ENCODE measurements at regions not wholly inside any gene's neighbourhood (a gene's known extent, or its start where the extent isn't known, plus 50 kb on each side); places are given as distances from the start of the nearest gene placed in this dataset.

GRCh38 chr6:99120641-99121040, 172.9 kb upstream of the FBXL4 start:
- no peaks in the 10 kb centered on the region for H3K4me1 ChIP-seq (ENCODE audit: control insufficient read depth, insufficient read depth, low read length, poor library complexity, severe bottlenecking)
- no peak for DNase-seq
- no peaks in the 10 kb centered on the region for H3K36me3 ChIP-seq (ENCODE audit: control insufficient read depth, insufficient read depth, low read length)
- ATAC-seq (ENCODE audit: low read depth in 2 of 2) = no peak
- H3K4me1 Mint-ChIP-seq = no peaks in the 10 kb centered on the region
- no peaks in the 10 kb centered on the region for H3K9me3 ChIP-seq (ENCODE audit: control insufficient read depth in 2 of 2, low read length in 2 of 2)
- H3K4me3 Mint-ChIP-seq = no peak overlapping the region
- H3K27me3 Mint-ChIP-seq = no peaks in the 10 kb centered on the region
- H3K27ac Mint-ChIP-seq = no peak overlapping the region
- H3K9me3 Mint-ChIP-seq = peaks cover 0 to 7% (median 0%) of the 10 kb centered on the region in 7 donors
- no peak overlapping the region for H3K27ac ChIP-seq (ENCODE audit: insufficient read depth, low read length, poor library complexity, severe bottlenecking)
- no peak overlapping the region for H3K4me3 ChIP-seq (ENCODE audit: low read depth, low read length)
- H3K27me3 ChIP-seq (ENCODE audit: control insufficient read depth, insufficient read depth, low read length) = no peaks in the 10 kb centered on the region
- H3K36me3 Mint-ChIP-seq = no peaks in the 10 kb centered on the region

GRCh38 chr6:99119109-99120031, 171.6 kb upstream of the FBXL4 start:
- Mint-ChIP-seq H3K27ac (no peak overlapping the region), H3K36me3 (no peaks in the 10 kb centered on the region), H3K4me3 (no peak overlapping the region), H3K4me1 (no peaks in the 10 kb centered on the region), H3K27me3 (no peaks in the 10 kb centered on the region), H3K9me3 (peaks cover 0 to 7% (median 0%) of the 10 kb centered on the region in 7 donors)
- Histone ChIP-seq H3K9me3 (ENCODE audit: control insufficient read depth in 2 of 2, low read length in 2 of 2) (no peaks in the 10 kb centered on the region), H3K4me1 (ENCODE audit: control insufficient read depth, insufficient read depth, low read length, poor library complexity, severe bottlenecking) (no peaks in the 10 kb centered on the region), H3K27ac (ENCODE audit: insufficient read depth, low read length, poor library complexity, severe bottlenecking) (no peak overlapping the region), H3K36me3 (ENCODE audit: control insufficient read depth, insufficient read depth, low read length) (no peaks in the 10 kb centered on the region), H3K27me3 (ENCODE audit: control insufficient read depth, insufficient read depth, low read length) (no peaks in the 10 kb centered on the region), H3K4me3 (ENCODE audit: low read depth, low read length) (no peak overlapping the region)
- no peak for ATAC-seq (ENCODE audit: low read depth in 2 of 2)
- peak in 2 of 3 donors; percentile 16 to 41 for DNase-seq

GRCh38 chr6:99114769-99115406, 167.1 kb upstream of the FBXL4 start:
- ATAC-seq (ENCODE audit: low read depth in 2 of 2) = no peak

GRCh38 chr6:99111590-99111989, 163.8 kb upstream of the FBXL4 start:
- no peak for ATAC-seq (ENCODE audit: low read depth in 2 of 2)
- Mint-ChIP-seq H3K4me3 (no peak overlapping the region), H3K27me3 (peaks cover 7% of the 10 kb centered on the region), H3K36me3 (no peaks in the 10 kb centered on the region), H3K27ac (no peak overlapping the region), H3K4me1 (no peaks in the 10 kb centered on the region), H3K9me3 (no peaks in the 10 kb centered on the region)
- Histone ChIP-seq H3K9me3 (ENCODE audit: control insufficient read depth in 2 of 2, low read length in 2 of 2) (no peaks in the 10 kb centered on the region), H3K36me3 (ENCODE audit: control insufficient read depth, insufficient read depth, low read length) (no peaks in the 10 kb centered on the region), H3K27me3 (ENCODE audit: control insufficient read depth, insufficient read depth, low read length) (no peaks in the 10 kb centered on the region), H3K27ac (ENCODE audit: insufficient read depth, low read length, poor library complexity, severe bottlenecking) (no peak overlapping the region), H3K4me3 (ENCODE audit: low read depth, low read length) (no peak overlapping the region), H3K4me1 (ENCODE audit: control insufficient read depth, insufficient read depth, low read length, poor library complexity, severe bottlenecking) (no peaks in the 10 kb centered on the region)
- DNase-seq = no peak

More at GRCh38 chr6:99114769-99115406, 167.1 kb upstream of the FBXL4 start:
- no peak overlapping the region for H3K4me3 ChIP-seq (ENCODE audit: low read depth, low read length)
- no peak overlapping the region for H3K27ac ChIP-seq (ENCODE audit: insufficient read depth, low read length, poor library complexity, severe bottlenecking)
- no peaks in the 10 kb centered on the region for H3K9me3 Mint-ChIP-seq
- H3K27me3 ChIP-seq (ENCODE audit: control insufficient read depth, insufficient read depth, low read length) = no peaks in the 10 kb centered on the region
- H3K9me3 ChIP-seq (ENCODE audit: control insufficient read depth in 2 of 2, low read length in 2 of 2) = no peaks in the 10 kb centered on the region
- H3K36me3 Mint-ChIP-seq = no peaks in the 10 kb centered on the region
- no peak overlapping the region for H3K27ac Mint-ChIP-seq
- H3K4me1 ChIP-seq (ENCODE audit: control insufficient read depth, insufficient read depth, low read length, poor library complexity, severe bottlenecking) = no peaks in the 10 kb centered on the region
- no peak overlapping the region for H3K4me3 Mint-ChIP-seq
- no peaks in the 10 kb centered on the region for H3K4me1 Mint-ChIP-seq
- no peaks in the 10 kb centered on the region for H3K36me3 ChIP-seq (ENCODE audit: control insufficient read depth, insufficient read depth, low read length)
- peaks cover 7% of the 10 kb centered on the region for H3K27me3 Mint-ChIP-seq
- no peak for DNase-seq

GRCh38 chr6:99110029-99110428, 162.3 kb upstream of the FBXL4 start:
- no peaks in the 10 kb centered on the region for H3K9me3 ChIP-seq (ENCODE audit: control insufficient read depth in 2 of 2, low read length in 2 of 2)
- H3K4me3 Mint-ChIP-seq = no peak overlapping the region
- no peak overlapping the region for H3K27ac ChIP-seq (ENCODE audit: insufficient read depth, low read length, poor library complexity, severe bottlenecking)
- H3K4me1 ChIP-seq (ENCODE audit: control insufficient read depth, insufficient read depth, low read length, poor library complexity, severe bottlenecking) = no peaks in the 10 kb centered on the region
- no peak overlapping the region for H3K4me3 ChIP-seq (ENCODE audit: low read depth, low read length)
- H3K36me3 ChIP-seq (ENCODE audit: control insufficient read depth, insufficient read depth, low read length) = no peaks in the 10 kb centered on the region
- H3K27me3 Mint-ChIP-seq = peaks cover 7% of the 10 kb centered on the region
- H3K4me1 Mint-ChIP-seq = no peaks in the 10 kb centered on the region
- peaks cover 0 to under 1% (median 0%) of the 10 kb centered on the region in 7 donors for H3K9me3 Mint-ChIP-seq
- H3K27ac Mint-ChIP-seq = no peak overlapping the region
- H3K36me3 Mint-ChIP-seq = no peaks in the 10 kb centered on the region
- no peak for DNase-seq
- no peaks in the 10 kb centered on the region for H3K27me3 ChIP-seq (ENCODE audit: control insufficient read depth, insufficient read depth, low read length)
- ATAC-seq (ENCODE audit: low read depth in 2 of 2) = no peak

GRCh38 chr6:99104218-99104617, 156.5 kb upstream of the FBXL4 start:
- H3K4me1 Mint-ChIP-seq = no peaks in the 10 kb centered on the region
- H3K9me3 Mint-ChIP-seq = peaks cover 0 to 2% (median 0%) of the 10 kb centered on the region in 7 donors
- no peaks in the 10 kb centered on the region for H3K36me3 Mint-ChIP-seq
- Histone ChIP-seq H3K27ac (ENCODE audit: insufficient read depth, low read length, poor library complexity, severe bottlenecking) (no peak overlapping the region), H3K36me3 (ENCODE audit: control insufficient read depth, insufficient read depth, low read length) (no peaks in the 10 kb centered on the region), H3K4me1 (ENCODE audit: control insufficient read depth, insufficient read depth, low read length, poor library complexity, severe bottlenecking) (no peaks in the 10 kb centered on the region), H3K4me3 (ENCODE audit: low read depth, low read length) (no peak overlapping the region), H3K9me3 (ENCODE audit: control insufficient read depth in 2 of 2, low read length in 2 of 2) (no peaks in the 10 kb centered on the region), H3K27me3 (ENCODE audit: control insufficient read depth, insufficient read depth, low read length) (peaks cover 2% of the 10 kb centered on the region)
- no peak overlapping the region for H3K27ac Mint-ChIP-seq
- H3K27me3 Mint-ChIP-seq = no peaks in the 10 kb centered on the region
- DNase-seq (no peak), ATAC-seq (ENCODE audit: low read depth in 2 of 2) (no peak)
- H3K4me3 Mint-ChIP-seq = no peak overlapping the region

GRCh38 chr6:99099243-99099642, 151.5 kb upstream of the FBXL4 start:
- H3K4me3 ChIP-seq (ENCODE audit: low read depth, low read length) = no peak overlapping the region
- H3K9me3 ChIP-seq (ENCODE audit: control insufficient read depth in 2 of 2, low read length in 2 of 2) = no peaks in the 10 kb centered on the region
- H3K4me1 Mint-ChIP-seq = no peaks in the 10 kb centered on the region
- H3K4me3 Mint-ChIP-seq = no peak overlapping the region
- no peak for ATAC-seq (ENCODE audit: low read depth in 2 of 2)
- no peaks in the 10 kb centered on the region for H3K36me3 Mint-ChIP-seq
- no peaks in the 10 kb centered on the region for H3K36me3 ChIP-seq (ENCODE audit: control insufficient read depth, insufficient read depth, low read length)
- H3K27me3 ChIP-seq (ENCODE audit: control insufficient read depth, insufficient read depth, low read length) = peaks cover under 1% of the 10 kb centered on the region
- no peak for DNase-seq
- H3K4me1 ChIP-seq (ENCODE audit: control insufficient read depth, insufficient read depth, low read length, poor library complexity, severe bottlenecking) = no peaks in the 10 kb centered on the region
- no peaks in the 10 kb centered on the region for H3K9me3 Mint-ChIP-seq
- peaks cover 5% of the 10 kb centered on the region for H3K27me3 Mint-ChIP-seq
- no peak overlapping the region for H3K27ac Mint-ChIP-seq
- H3K27ac ChIP-seq (ENCODE audit: insufficient read depth, low read length, poor library complexity, severe bottlenecking) = no peak overlapping the region
